MM.1S (cell line): ENCODE measurements at regions not wholly inside any gene's neighbourhood (a gene's known extent, or its start where the extent isn't known, plus 50 kb on each side); places are given as distances from the start of the nearest gene placed in this dataset.

Experiments used
- DNase-seq: peaks from one replicate; pipeline ENCODE4 v3.0.0-alpha.2; 2015
- H2AFZ ChIP-seq: fragments of 300-600 bp; sonication (generic); 2 replicates; pipeline ENCODE4 v1.6.0; 2016; ENCODE audit warnings: antibody characterized with exemption, low read length
- H3F3A ChIP-seq: fragments of 300-600 bp; sonication (generic); 2 replicates; pipeline ENCODE4 v1.6.1; 2016; ENCODE audit warnings: mild to moderate bottlenecking, antibody characterized with exemption, low read length, moderate library complexity, mixed read lengths; ENCODE audit not compliant: insufficient read depth
- H3K27ac ChIP-seq: fragments of 300-600 bp; sonication (generic); 2 replicates; pipeline ENCODE4 v1.5.1; 2016; ENCODE audit warnings: mild to moderate bottlenecking, low read length
- H3K27me3 ChIP-seq: fragments of 300-600 bp; sonication (generic); replicated peaks from 2 replicates; pipeline ENCODE4 v1.6.0; 2016; ENCODE audit warnings: low read length; ENCODE audit not compliant: insufficient read depth
- H3K36me3 ChIP-seq: fragments of 300-600 bp; sonication (generic); replicated peaks from 2 replicates; pipeline ENCODE4 v1.6.1; 2016; ENCODE audit warnings: mild to moderate bottlenecking, low read length, mixed read lengths; ENCODE audit not compliant: insufficient read depth
- H3K4me1 ChIP-seq: fragments of 300-600 bp; sonication (generic); 2 replicates; pipeline ENCODE4 v1.6.1; 2016; ENCODE audit warnings: low read length, mixed read lengths
- H3K4me2 ChIP-seq: fragments of 300-600 bp; sonication (generic); 2 replicates; pipeline ENCODE4 v1.6.0; 2016; ENCODE audit warnings: low read depth, low read length
- H3K4me3 ChIP-seq: fragments of 300-600 bp; sonication (generic); 2 replicates; pipeline ENCODE4 v1.5.1; 2016; ENCODE audit warnings: low read length, mixed read lengths
- H3K79me2 ChIP-seq: fragments of 300-600 bp; sonication (generic); 2 replicates; pipeline ENCODE4 v1.6.1; 2016; ENCODE audit warnings: mixed run types, low read length, mixed read lengths
- H3K9ac ChIP-seq: fragments of 300-600 bp; sonication (generic); 2 replicates; pipeline ENCODE4 v1.6.1; 2016; ENCODE audit warnings: low read length, mixed read lengths
- H3K9me2 ChIP-seq: fragments of 300-600 bp; sonication (generic); replicated peaks from 2 replicates; pipeline ENCODE4 v1.6.1; 2016; ENCODE audit warnings: mild to moderate bottlenecking, low read length, mixed read lengths; ENCODE audit not compliant: insufficient read depth
- H3K9me3 ChIP-seq: fragments of 300-600 bp; sonication (generic); replicated peaks from 2 replicates; pipeline ENCODE4 v1.6.1; 2016; ENCODE audit warnings: mild to moderate bottlenecking, low read length, mixed read lengths; ENCODE audit not compliant: insufficient read depth
- H4K20me1 ChIP-seq: fragments of 300-600 bp; sonication (generic); 2 replicates; pipeline ENCODE4 v1.6.1; 2016; ENCODE audit warnings: mild to moderate bottlenecking, low read length, moderate library complexity, mixed read lengths; ENCODE audit not compliant: insufficient read depth
- CTCF ChIP-seq: fragments of 300-600 bp; sonication (generic); IDR thresholded peaks from 2 replicates; pipeline ENCODE4 v1.5.1; 2016; ENCODE audit warnings: antibody characterized with exemption, low read length, mixed read lengths
- EZH2 ChIP-seq: fragments of 300-600 bp; sonication (generic); optimal IDR thresholded peaks from 2 replicates; pipeline ENCODE3; 2017; ENCODE audit warnings: low read depth, mild to moderate bottlenecking, antibody characterized with exemption, low read length, mixed read lengths
- EZH2phosphoT487 ChIP-seq: fragments of 300-600 bp; sonication (generic); IDR thresholded peaks from 2 replicates; pipeline ENCODE4 v1.6.1; 2018; ENCODE audit warnings: antibody characterized with exemption, low read length

- H4K20me1 ChIP-seq = no peaks in the 10 kb centered on the region
- H3K27ac ChIP-seq = no peak overlapping the region
- TF ChIP-seq CTCF (no peak), EZH2phosphoT487 (no peak), EZH2 (no peak)
- H3K4me1 ChIP-seq = no peaks in the 10 kb centered on the region
- no peak for DNase-seq
- H3K79me2 ChIP-seq = no peaks in the 10 kb centered on the region
- H3K4me3 ChIP-seq = no peak overlapping the region
- H3K9me3 ChIP-seq = no peaks in the 10 kb centered on the region
- no peaks in the 10 kb centered on the region for H3K27me3 ChIP-seq
- H3K9me2 ChIP-seq = no peaks in the 10 kb centered on the region
- no peaks in the 10 kb centered on the region for H3F3A ChIP-seq
- H2AFZ ChIP-seq = no peak overlapping the region
- no peak overlapping the region for H3K4me2 ChIP-seq
- no peak overlapping the region for H3K9ac ChIP-seq
- H3K36me3 ChIP-seq = no peaks in the 10 kb centered on the region
These were observed 962.4 kb downstream of the GATA3 start for GRCh38 chr10:9016930-9017329.

GRCh38 chr10:9018195-9019173 lies 964.0 kb downstream of the GATA3 start:
- Histone ChIP-seq H3K9me2 (no peaks in the 10 kb centered on the region), H3K4me1 (no peaks in the 10 kb centered on the region), H3K27ac (no peak overlapping the region), H3K79me2 (no peaks in the 10 kb centered on the region), H3F3A (no peaks in the 10 kb centered on the region), H3K36me3 (no peaks in the 10 kb centered on the region), H3K9me3 (no peaks in the 10 kb centered on the region), H3K4me3 (no peak overlapping the region), H3K27me3 (no peaks in the 10 kb centered on the region), H3K4me2 (no peak overlapping the region), H4K20me1 (no peaks in the 10 kb centered on the region), H3K9ac (no peak overlapping the region), H2AFZ (no peak overlapping the region)
- TF ChIP-seq EZH2phosphoT487 (no peak), EZH2 (no peak), CTCF (no peak)
- no peak for DNase-seq

- no peak for TF ChIP-seq EZH2
- no peak for TF ChIP-seq EZH2phosphoT487
- no peak for TF ChIP-seq CTCF
These were observed 968.7 kb downstream of the GATA3 start for GRCh38 chr10:9023206-9023605.

More at GRCh38 chr10:9023206-9023605, 968.7 kb downstream of the GATA3 start:
- Histone ChIP-seq H3K27ac (no peak overlapping the region), H3K27me3 (no peaks in the 10 kb centered on the region), H3K9ac (no peak overlapping the region), H3F3A (no peaks in the 10 kb centered on the region), H3K4me3 (no peak overlapping the region), H3K4me2 (no peak overlapping the region), H3K9me3 (no peaks in the 10 kb centered on the region), H3K36me3 (no peaks in the 10 kb centered on the region), H3K9me2 (no peaks in the 10 kb centered on the region), H3K4me1 (no peaks in the 10 kb centered on the region), H2AFZ (no peak overlapping the region), H4K20me1 (no peaks in the 10 kb centered on the region), H3K79me2 (no peaks in the 10 kb centered on the region)
- DNase-seq = no peak
